Fibroblast of the aortic adventitia (primary cell): ENCODE measurements at regions not wholly inside any gene's neighbourhood (a gene's known extent, or its start where the extent isn't known, plus 50 kb on each side); places are given as distances from the start of the nearest gene placed in this dataset.

Experiments used
- DNase-seq: peaks from one replicate; pipeline ENCODE4 v3.0.0-alpha.2; 2010; ENCODE audit warnings: low read depth
- H3K4me3 ChIP-seq: 2 replicates; pipeline ENCODE4 v1.5.1; 2011; ENCODE audit warnings: low read depth, mild to moderate bottlenecking, control low read depth, low read length, moderate library complexity
- TF ChIP-seq, protein P1 (sequence below): IDR thresholded peaks from 2 replicates; pipeline ENCODE4 v1.5.1; 2011; ENCODE audit warnings: mild to moderate bottlenecking, low read length, control low read depth, inconsistent platforms; ENCODE audit not compliant: insufficient read depth

DNA sequence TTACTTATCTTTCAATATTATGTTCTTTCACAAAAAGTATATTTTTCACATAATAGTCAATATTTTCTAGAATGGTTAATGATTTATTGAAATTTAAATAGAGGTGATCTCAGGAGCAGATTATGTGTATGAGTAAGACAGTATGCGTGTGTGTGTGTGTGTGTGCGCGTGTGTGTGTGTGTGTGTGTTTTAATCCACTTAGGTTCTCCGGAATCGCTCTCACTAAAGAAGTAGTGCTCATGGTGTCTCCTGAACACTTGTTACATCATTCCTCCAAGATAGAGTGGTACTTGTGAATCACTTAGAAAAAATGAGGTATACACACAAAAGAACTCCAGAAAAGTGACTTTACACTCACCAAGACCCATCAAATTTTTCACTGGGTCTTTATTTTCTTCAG lies 91.0 kb upstream of the KCNH7 start:
- no peak for DNase-seq
- no peak overlapping the region for H3K4me3 ChIP-seq
- TF ChIP-seq, protein P1, sequence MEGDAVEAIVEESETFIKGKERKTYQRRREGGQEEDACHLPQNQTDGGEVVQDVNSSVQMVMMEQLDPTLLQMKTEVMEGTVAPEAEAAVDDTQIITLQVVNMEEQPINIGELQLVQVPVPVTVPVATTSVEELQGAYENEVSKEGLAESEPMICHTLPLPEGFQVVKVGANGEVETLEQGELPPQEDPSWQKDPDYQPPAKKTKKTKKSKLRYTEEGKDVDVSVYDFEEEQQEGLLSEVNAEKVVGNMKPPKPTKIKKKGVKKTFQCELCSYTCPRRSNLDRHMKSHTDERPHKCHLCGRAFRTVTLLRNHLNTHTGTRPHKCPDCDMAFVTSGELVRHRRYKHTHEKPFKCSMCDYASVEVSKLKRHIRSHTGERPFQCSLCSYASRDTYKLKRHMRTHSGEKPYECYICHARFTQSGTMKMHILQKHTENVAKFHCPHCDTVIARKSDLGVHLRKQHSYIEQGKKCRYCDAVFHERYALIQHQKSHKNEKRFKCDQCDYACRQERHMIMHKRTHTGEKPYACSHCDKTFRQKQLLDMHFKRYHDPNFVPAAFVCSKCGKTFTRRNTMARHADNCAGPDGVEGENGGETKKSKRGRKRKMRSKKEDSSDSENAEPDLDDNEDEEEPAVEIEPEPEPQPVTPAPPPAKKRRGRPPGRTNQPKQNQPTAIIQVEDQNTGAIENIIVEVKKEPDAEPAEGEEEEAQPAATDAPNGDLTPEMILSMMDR, result no peak

DNA sequence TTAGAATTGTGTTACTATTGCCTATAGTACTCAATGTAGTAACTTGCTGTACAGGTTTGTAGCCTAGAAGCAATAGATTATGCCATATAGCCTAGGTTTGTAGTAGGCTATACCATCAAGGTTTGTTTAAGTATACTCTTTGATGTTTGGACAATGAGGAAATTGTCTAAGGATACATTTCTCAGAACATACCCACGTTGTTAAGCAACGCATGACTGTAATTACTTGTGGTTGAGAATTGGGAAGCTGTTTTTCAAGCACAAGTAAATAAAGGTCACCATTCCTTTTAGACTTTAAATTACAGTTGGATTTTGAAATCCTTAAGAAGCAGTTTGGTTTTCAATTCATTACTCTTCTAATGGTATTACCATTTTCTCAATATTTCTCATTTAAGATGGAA lies 89.8 kb upstream of the KCNH7 start:
- no peak for DNase-seq
- TF ChIP-seq, protein P1, result no peak
- no peak overlapping the region for H3K4me3 ChIP-seq

DNA sequence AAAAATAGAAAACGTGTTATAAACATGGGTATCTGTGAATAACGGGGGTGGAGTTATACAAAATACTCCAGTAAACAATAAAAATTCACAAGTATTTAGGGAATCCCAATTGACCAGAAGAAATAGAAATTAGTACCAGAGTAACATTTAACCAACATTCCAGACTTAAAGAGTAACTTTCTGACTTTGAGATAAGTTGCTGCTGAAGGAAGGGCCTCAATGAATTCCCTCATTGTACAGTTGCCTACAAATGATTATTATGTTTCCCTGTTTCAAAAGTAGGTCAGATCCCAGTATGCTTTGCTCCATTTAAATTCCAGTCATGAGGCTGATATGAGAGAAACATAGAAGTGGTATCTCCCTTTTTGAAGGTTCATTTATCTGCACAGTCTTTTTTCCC lies 88.3 kb upstream of the KCNH7 start:
- TF ChIP-seq, protein P1, result no peak
- no peak overlapping the region for H3K4me3 ChIP-seq
- DNase-seq, result no peak

DNA sequence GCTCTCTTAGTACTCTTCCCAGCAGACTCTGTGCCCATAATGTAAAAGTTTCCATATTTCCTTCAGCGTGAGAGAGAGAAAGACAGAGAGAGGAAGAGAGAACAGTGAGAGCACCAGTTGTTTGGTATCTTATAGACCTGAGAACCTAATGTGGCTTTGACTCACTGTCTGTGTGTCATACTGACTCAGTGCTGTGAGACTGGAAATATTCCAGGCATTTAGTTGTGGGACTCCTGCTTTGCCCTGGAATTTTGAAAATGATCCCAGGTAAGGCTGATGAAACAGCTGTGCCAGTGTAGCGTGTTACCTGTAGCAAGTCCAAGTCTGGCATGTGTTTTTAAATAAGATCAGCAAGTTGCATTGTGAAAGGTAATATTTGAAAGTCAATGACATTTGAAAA lies 87.9 kb upstream of the KCNH7 start:
- TF ChIP-seq, protein P1, result no peak
- DNase-seq, result no peak
- no peak overlapping the region for H3K4me3 ChIP-seq

DNA sequence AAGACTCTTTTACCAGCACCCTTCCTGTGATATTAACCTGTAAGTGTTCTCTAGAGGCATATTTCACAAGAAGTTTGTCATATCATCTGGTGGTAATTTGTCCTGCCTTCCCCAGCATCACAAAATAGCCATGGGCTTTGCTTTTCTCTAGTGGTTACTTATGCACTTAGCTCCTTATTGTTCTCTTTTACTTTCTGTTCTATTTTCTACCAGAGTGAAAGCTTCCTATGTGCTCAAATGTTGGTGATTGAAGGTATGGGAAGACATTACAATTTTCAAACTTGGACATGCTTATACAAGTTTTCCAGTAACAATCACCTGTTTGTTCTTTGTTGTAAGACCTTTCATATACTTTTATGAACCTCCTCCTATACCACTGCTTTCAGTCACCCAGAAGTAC lies 87.0 kb upstream of the KCNH7 start:
- TF ChIP-seq, protein P1, result no peak
- DNase-seq, result no peak

DNA sequence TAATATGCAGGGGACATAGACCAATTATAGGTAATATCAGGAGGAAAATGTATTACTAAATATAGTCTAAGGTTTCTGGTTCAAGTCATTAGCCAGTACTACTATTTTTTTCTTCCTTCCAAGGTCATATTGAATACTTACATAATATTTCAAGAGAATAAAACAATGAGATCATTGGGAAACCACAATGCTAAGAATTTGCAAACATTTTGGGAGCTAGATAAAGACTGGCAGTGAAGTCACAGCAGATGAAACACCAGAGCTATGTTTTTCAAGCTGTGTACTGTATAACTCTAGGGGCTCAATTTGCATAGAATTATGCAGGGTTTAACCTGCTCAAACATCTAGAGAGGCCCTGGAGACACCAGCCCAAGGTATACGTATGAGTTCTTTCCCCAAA lies 80.5 kb upstream of the KCNH7 start:
- H3K4me3 ChIP-seq, result no peak overlapping the region
- no peak for DNase-seq
- TF ChIP-seq, protein P1, result no peak

More for the DNA sequence above, 87.0 kb upstream of the KCNH7 start:
- H3K4me3 ChIP-seq, result no peak overlapping the region

DNA sequence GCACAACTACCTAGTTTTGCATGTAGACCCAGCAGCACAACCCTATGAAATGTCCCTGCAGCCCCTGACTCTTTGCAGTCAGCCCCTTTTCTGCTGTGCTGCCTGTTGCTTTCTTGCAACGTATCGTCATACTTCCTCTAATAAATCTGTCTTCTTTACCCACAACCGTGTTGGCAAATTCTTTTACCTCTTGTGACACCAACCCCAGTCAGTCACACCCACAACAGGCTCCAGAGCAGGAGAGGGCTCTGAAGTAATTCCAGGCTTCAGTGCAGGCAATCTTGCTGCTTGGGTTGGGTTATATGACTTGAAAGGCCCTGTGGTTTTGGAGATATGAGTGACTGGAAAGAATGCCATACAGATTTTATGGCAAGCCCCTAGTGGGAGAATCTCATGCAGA lies 79.1 kb upstream of the KCNH7 start:
- DNase-seq, result no peak
- TF ChIP-seq, protein P1, result no peak
- H3K4me3 ChIP-seq, result no peak overlapping the region
